KMS-11 (cell line): ENCODE measurements at regions not wholly inside any gene's neighbourhood (a gene's known extent, or its start where the extent isn't known, plus 50 kb on each side); places are given as distances from the start of the nearest gene placed in this dataset.

Experiments used
- H2AFZ ChIP-seq: fragments of 200-600 bp; sonication (generic); 2 replicates; pipeline ENCODE4 v1.6.1; 2016; ENCODE audit warnings: antibody characterized with exemption, mixed run types, low read depth
- H3K27ac ChIP-seq: fragments of 200-600 bp; sonication (generic); 2 replicates; pipeline ENCODE4 v1.6.1; 2016; ENCODE audit warnings: mild to moderate bottlenecking, mixed run types
- H3K27me3 ChIP-seq: fragments of 200-600 bp; sonication (generic); 2 replicates; pipeline ENCODE4 v1.6.1; 2017; ENCODE audit warnings: mild to moderate bottlenecking, low read depth, mixed run types, moderate library complexity; ENCODE audit not compliant: insufficient read depth
- H3K36me3 ChIP-seq: fragments of 200-600 bp; sonication (generic); 2 replicates; pipeline ENCODE4 v1.6.1; 2017; ENCODE audit warnings: mild to moderate bottlenecking, mixed run types; ENCODE audit not compliant: insufficient read depth
- H3K4me1 ChIP-seq: fragments of 200-600 bp; sonication (generic); 2 replicates; pipeline ENCODE4 v1.6.1; 2016; ENCODE audit warnings: mild to moderate bottlenecking, low read depth, mixed run types; ENCODE audit not compliant: poor library complexity, severe bottlenecking
- H3K4me2 ChIP-seq: fragments of 200-600 bp; sonication (generic); 2 replicates; pipeline ENCODE4 v1.7.0; 2016; ENCODE audit warnings: mild to moderate bottlenecking, mixed run types
- H3K4me3 ChIP-seq: fragments of 200-600 bp; sonication (generic); IDR thresholded peaks from 2 replicates; pipeline ENCODE4 v1.6.1; 2017; ENCODE audit warnings: low read depth, low read length, mixed read lengths; ENCODE audit not compliant: insufficient read depth
- H3K79me2 ChIP-seq: fragments of 200-600 bp; sonication (generic); 2 replicates; pipeline ENCODE4 v1.6.1; 2016; ENCODE audit warnings: low read depth, mixed run types; ENCODE audit not compliant: insufficient read depth
- H3K9ac ChIP-seq: fragments of 200-600 bp; sonication (generic); 2 replicates; pipeline ENCODE4 v1.6.1; 2016; ENCODE audit warnings: mild to moderate bottlenecking, mixed run types
- H4K20me1 ChIP-seq: fragments of 200-600 bp; sonication (generic); 2 replicates; pipeline ENCODE4 v1.6.1; 2016; ENCODE audit warnings: mild to moderate bottlenecking, mixed run types; ENCODE audit not compliant: insufficient read depth
- TF ChIP-seq, protein P1 (sequence below): fragments of 200-600 bp; sonication (generic); conservative IDR thresholded peaks from 2 replicates; pipeline ENCODE4 v1.6.1; 2017; ENCODE audit warnings: low read depth, mild to moderate bottlenecking, antibody characterized with exemption, low read length, moderate library complexity, mixed read lengths

DNA sequence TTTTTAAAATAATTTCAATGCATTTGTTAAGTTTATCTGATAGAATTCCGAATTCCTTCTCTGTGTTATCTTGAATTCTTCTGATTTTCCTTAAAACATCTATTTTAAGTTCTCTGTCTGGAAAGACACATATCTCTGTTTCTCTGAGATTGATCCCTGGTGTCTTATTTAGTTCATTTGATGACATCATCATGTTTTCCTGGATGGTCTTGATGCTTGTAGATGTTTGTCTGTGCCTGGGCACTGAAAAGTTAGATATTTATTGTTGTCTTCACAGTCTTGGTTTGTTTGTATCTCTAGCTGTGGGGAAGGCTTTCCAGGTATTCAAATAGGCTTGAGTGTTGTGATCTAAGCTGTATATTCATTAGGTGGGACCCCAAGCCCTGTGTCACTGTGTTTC, 1028.8 kb downstream of the GLUD2 start:
- TF ChIP-seq, protein P1, sequence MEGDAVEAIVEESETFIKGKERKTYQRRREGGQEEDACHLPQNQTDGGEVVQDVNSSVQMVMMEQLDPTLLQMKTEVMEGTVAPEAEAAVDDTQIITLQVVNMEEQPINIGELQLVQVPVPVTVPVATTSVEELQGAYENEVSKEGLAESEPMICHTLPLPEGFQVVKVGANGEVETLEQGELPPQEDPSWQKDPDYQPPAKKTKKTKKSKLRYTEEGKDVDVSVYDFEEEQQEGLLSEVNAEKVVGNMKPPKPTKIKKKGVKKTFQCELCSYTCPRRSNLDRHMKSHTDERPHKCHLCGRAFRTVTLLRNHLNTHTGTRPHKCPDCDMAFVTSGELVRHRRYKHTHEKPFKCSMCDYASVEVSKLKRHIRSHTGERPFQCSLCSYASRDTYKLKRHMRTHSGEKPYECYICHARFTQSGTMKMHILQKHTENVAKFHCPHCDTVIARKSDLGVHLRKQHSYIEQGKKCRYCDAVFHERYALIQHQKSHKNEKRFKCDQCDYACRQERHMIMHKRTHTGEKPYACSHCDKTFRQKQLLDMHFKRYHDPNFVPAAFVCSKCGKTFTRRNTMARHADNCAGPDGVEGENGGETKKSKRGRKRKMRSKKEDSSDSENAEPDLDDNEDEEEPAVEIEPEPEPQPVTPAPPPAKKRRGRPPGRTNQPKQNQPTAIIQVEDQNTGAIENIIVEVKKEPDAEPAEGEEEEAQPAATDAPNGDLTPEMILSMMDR, result no peak
- no peaks in the 10 kb centered on the region for H3K27me3 ChIP-seq
- no peaks in the 10 kb centered on the region for H4K20me1 ChIP-seq
- H3K4me3 ChIP-seq, result no peak overlapping the region
- H3K36me3 ChIP-seq, result no peaks in the 10 kb centered on the region
- H2AFZ ChIP-seq, result no peak overlapping the region
- no peak overlapping the region for H3K27ac ChIP-seq
- H3K79me2 ChIP-seq, result no peaks in the 10 kb centered on the region
- H3K9ac ChIP-seq, result no peak overlapping the region
- H3K4me2 ChIP-seq, result no peak overlapping the region
- H3K4me1 ChIP-seq, result no peaks in the 10 kb centered on the region

DNA sequence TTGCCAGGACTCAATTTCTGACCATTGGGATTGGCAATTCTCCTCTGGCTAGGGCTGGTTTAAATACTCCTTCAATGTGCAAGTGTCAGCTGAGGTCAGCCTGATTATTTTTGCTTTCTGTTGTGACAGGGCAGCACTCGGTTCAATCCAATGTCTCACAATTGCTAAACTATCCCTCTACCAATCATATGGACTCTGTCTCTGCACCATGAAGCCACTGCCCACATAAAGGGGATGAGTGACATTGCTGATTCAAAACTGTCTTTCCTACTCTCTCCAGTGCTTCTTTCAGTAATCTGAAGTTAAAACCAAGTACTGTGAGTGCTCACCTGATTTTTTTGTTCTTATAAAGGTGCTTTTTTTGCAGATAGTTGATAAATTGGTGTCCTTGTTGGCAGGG, 1030.7 kb downstream of the GLUD2 start:
- Histone ChIP-seq H3K79me2 (no peaks in the 10 kb centered on the region), H3K9ac (no peak overlapping the region), H3K4me3 (no peak overlapping the region), H3K27me3 (no peaks in the 10 kb centered on the region), H3K36me3 (no peaks in the 10 kb centered on the region), H3K27ac (no peak overlapping the region), H2AFZ (no peak overlapping the region), H3K4me1 (no peaks in the 10 kb centered on the region), H4K20me1 (no peaks in the 10 kb centered on the region), H3K4me2 (no peak overlapping the region)
- TF ChIP-seq, protein P1, result no peak

DNA sequence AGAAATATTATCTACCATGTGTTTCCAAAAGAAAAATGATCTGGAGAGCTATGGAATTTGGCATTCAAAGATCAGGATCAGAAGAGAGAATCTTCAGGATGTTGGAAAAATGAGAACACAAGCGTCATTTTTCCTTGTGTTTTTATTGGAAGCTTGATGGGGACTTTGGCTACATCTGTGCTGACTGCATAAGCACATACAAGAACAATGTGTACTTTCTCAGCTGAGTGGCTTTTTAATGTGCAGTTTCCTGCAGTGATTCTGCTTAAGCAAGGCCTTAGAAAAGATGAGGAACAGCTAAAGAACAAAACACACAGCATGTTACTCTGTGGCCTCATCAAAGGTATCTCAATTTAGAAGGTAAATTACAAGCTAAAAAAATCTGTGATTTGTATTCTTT, 1039.9 kb downstream of the GLUD2 start:
- Histone ChIP-seq H3K79me2 (no peaks in the 10 kb centered on the region), H3K4me2 (no peak overlapping the region), H4K20me1 (no peaks in the 10 kb centered on the region), H3K27me3 (no peaks in the 10 kb centered on the region), H3K4me1 (no peaks in the 10 kb centered on the region), H3K27ac (no peak overlapping the region), H3K4me3 (no peak overlapping the region), H3K9ac (no peak overlapping the region), H2AFZ (no peak overlapping the region), H3K36me3 (no peaks in the 10 kb centered on the region)
- TF ChIP-seq, protein P1, result no peak

DNA sequence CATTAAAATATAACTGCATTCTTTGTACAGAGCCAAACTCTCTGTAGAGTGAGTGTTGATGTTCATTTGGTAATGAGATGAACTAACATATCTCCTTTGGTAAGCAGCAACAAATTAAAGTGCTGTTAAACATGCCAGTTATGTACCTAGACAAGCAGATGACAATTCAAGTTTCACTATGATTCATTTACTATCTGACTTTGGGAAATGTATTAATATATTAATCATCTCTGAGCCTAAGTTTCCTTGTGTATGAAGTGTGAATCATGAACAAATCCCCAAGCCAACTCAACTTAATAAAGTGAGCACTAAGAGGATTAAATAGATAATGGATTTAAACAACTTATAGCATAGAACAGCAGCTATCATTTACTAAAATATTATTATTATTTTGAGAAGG, 1044.2 kb downstream of the GLUD2 start:
- Histone ChIP-seq H3K27ac (no peak overlapping the region), H3K27me3 (no peaks in the 10 kb centered on the region), H3K79me2 (no peaks in the 10 kb centered on the region), H2AFZ (no peak overlapping the region), H3K4me2 (no peak overlapping the region), H3K9ac (no peak overlapping the region), H3K4me3 (no peak overlapping the region), H3K36me3 (no peaks in the 10 kb centered on the region), H4K20me1 (no peaks in the 10 kb centered on the region), H3K4me1 (no peaks in the 10 kb centered on the region)
- TF ChIP-seq, protein P1, result no peak

DNA sequence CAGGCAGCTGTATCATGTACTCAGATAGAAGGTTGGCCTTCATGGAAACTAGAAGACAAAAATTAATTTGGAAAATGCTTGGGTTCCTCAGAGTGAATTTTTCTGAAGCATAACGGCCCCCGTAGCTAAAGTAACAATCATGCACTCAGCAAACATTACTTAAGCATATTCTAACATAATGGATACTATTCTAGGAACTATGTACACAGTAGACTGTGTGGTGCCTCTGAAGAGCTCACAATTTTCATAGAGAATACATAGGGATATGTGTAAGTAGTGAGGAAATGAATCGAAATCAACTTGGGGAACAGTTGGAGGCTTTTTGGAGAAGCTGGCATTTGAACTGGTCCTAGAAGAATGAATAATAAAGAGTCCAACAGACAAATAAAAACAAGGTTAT, 1045.0 kb downstream of the GLUD2 start:
- H3K36me3 ChIP-seq, result no peaks in the 10 kb centered on the region
- TF ChIP-seq, protein P1, result no peak
- H3K4me2 ChIP-seq, result no peak overlapping the region
- no peak overlapping the region for H3K9ac ChIP-seq
- H3K4me1 ChIP-seq, result no peaks in the 10 kb centered on the region
- no peak overlapping the region for H3K4me3 ChIP-seq
- H3K79me2 ChIP-seq, result no peaks in the 10 kb centered on the region
- H3K27me3 ChIP-seq, result no peaks in the 10 kb centered on the region
- H3K27ac ChIP-seq, result no peak overlapping the region
- H4K20me1 ChIP-seq, result no peaks in the 10 kb centered on the region
- H2AFZ ChIP-seq, result no peak overlapping the region
